IMR-90 (cell line): ENCODE measurements at regions not wholly inside any gene's neighbourhood (a gene's known extent, or its start where the extent isn't known, plus 50 kb on each side); places are given as distances from the start of the nearest gene placed in this dataset.

ENCODE experiments used
- ATAC-seq: fragments of 200-7000 bp; cut with Tn5 transposase; 2 replicates; pipeline ENCODE4 v1.9.1; 2020; ENCODE audit warnings: low read depth, mild to moderate bottlenecking, moderate library complexity
- BruUV-seq: library from RNA; stranded (reverse); fragments of 400-500 nt; replicated peaks from 2 replicates; lab custom pipeline; 2021; lab: Mats Ljungman, UMichigan
- CTCF ChIA-PET: fragments of 300-600 bp; formaldehyde crosslinking; extraction: SDS; loops from one replicate; lab custom pipeline; 2021; ENCODE audit warnings: antibody characterized with exemption; lab: Yijun Ruan, JAX
- POLR2A ChIA-PET: fragments of 300-600 bp; sonication (Branson Sonifier 250); formaldehyde crosslinking; loops from one replicate; lab custom pipeline; 2022; ENCODE audit warnings: antibody characterized with exemption; ENCODE audit not compliant: unreplicated experiment; lab: Charles Lee
- DNase-seq: peaks from one replicate; pipeline ENCODE4 v3.0.0; 2013
- H2AFZ ChIP-seq: replicated peaks from 2 replicates; pipeline ENCODE3; 2013; ENCODE audit warnings: low read length, mild to moderate bottlenecking; ENCODE audit not compliant: poor library complexity
- H2AK5ac ChIP-seq: 2 replicates; pipeline ENCODE4 v1.6.1; 2013; ENCODE audit warnings: low read depth, low read length, inconsistent platforms
- H2AK9ac ChIP-seq: replicated peaks from 2 replicates; pipeline ENCODE3; 2013; ENCODE audit warnings: mild to moderate bottlenecking, low read depth, low read length, moderate library complexity; ENCODE audit not compliant: poor library complexity
- H2BK120ac ChIP-seq: 2 replicates; pipeline ENCODE4 v1.6.1; 2013; ENCODE audit warnings: low read depth, low read length, inconsistent platforms
- H2BK15ac ChIP-seq: 3 replicates; pipeline ENCODE4 v1.6.1; 2013; ENCODE audit warnings: low read depth, low read length, inconsistent platforms
- H2BK20ac ChIP-seq: 2 replicates; pipeline ENCODE4 v1.6.1; 2013; ENCODE audit warnings: low read depth, mild to moderate bottlenecking, inconsistent platforms, low read length, moderate library complexity
- H2BK5ac ChIP-seq: 2 replicates; pipeline ENCODE4 v1.6.1; 2013; ENCODE audit warnings: mild to moderate bottlenecking, low read depth, low read length, inconsistent platforms; ENCODE audit not compliant: poor library complexity, severe bottlenecking
- H3K14ac ChIP-seq: replicated peaks from 2 replicates; pipeline ENCODE4 v1.6.1; 2013; ENCODE audit warnings: low read depth, low read length, inconsistent platforms
- H3K18ac ChIP-seq: 2 replicates; pipeline ENCODE4 v1.6.1; 2013; ENCODE audit warnings: low read depth, low read length, control low read depth
- H3K23ac ChIP-seq: 2 replicates; pipeline ENCODE4 v1.6.1; 2013; ENCODE audit warnings: low read depth, low read length, inconsistent platforms
- H3K27ac ChIP-seq: 2 replicates; pipeline ENCODE4 v1.5.1; 2013; ENCODE audit warnings: mild to moderate bottlenecking, control low read depth, low read length; ENCODE audit not compliant: insufficient read depth
- H3K27me3 ChIP-seq: 2 replicates; pipeline ENCODE4 v1.6.1; 2013; ENCODE audit warnings: low read length; ENCODE audit not compliant: control insufficient read depth, insufficient read depth
- H3K36me3 ChIP-seq: 2 replicates; pipeline ENCODE4 v1.6.1; 2013; ENCODE audit warnings: low read length, mixed read lengths; ENCODE audit not compliant: control insufficient read depth, insufficient read depth
- H3K4ac ChIP-seq: 2 replicates; pipeline ENCODE4 v1.6.1; 2013; ENCODE audit warnings: low read depth, low read length, inconsistent platforms
- H3K4me1 ChIP-seq: 2 replicates; pipeline ENCODE4 v1.6.1; 2013; ENCODE audit warnings: low read length, mixed read lengths; ENCODE audit not compliant: control insufficient read depth, insufficient read depth
- H3K4me2 ChIP-seq: 2 replicates; pipeline ENCODE4 v1.6.1; 2013; ENCODE audit warnings: low read depth, mild to moderate bottlenecking, control low read depth, low read length, moderate library complexity
- H3K4me3 ChIP-seq: 2 replicates; pipeline ENCODE4 v1.5.1; 2013; ENCODE audit warnings: low read depth, mild to moderate bottlenecking, control low read depth, low read length, moderate library complexity; ENCODE audit not compliant: insufficient read depth
- H3K56ac ChIP-seq: 2 replicates; pipeline ENCODE4 v1.6.1; 2013; ENCODE audit warnings: low read length, inconsistent platforms; ENCODE audit not compliant: insufficient read depth; ENCODE audit errors: extremely low read depth
- H3K79me1 ChIP-seq, 2 experiments: 2 replicates each; pipeline ENCODE4 v1.6.1; 2013; ENCODE audit warnings: low read length in 2 of 2, inconsistent platforms in 1 of 2, low read depth in 1 of 2
- H3K9ac ChIP-seq: 2 replicates; pipeline ENCODE4 v1.6.1; 2013; ENCODE audit warnings: low read depth, low read length, control low read depth
- H3K9me1 ChIP-seq: 2 replicates; pipeline ENCODE4 v1.6.1; 2013; ENCODE audit warnings: low read length, inconsistent platforms; ENCODE audit not compliant: insufficient read depth
- H3K9me3 ChIP-seq: 2 replicates; pipeline ENCODE4 v1.6.1; 2013; ENCODE audit warnings: low read length; ENCODE audit not compliant: control insufficient read depth, insufficient read depth
- H4K20me1 ChIP-seq: 2 replicates; pipeline ENCODE4 v1.6.1; 2013; ENCODE audit warnings: low read length, inconsistent platforms; ENCODE audit not compliant: insufficient read depth
- H4K5ac ChIP-seq: 2 replicates; pipeline ENCODE4 v1.6.1; 2013; ENCODE audit warnings: mild to moderate bottlenecking, low read depth, low read length, control low read depth
- H4K8ac ChIP-seq, 2 experiments: 2 replicates each; pipeline ENCODE4 v1.6.1; 2013; ENCODE audit warnings: low read depth in 2 of 2, low read length in 2 of 2, control low read depth in 1 of 2, inconsistent platforms in 1 of 2
- H4K91ac ChIP-seq: 2 replicates; pipeline ENCODE4 v1.6.1; 2013; ENCODE audit warnings: low read depth, low read length, inconsistent platforms; ENCODE audit not compliant: insufficient read depth
- BHLHE40 ChIP-seq: fragments of 150-350 bp; IDR thresholded peaks from 2 replicates; pipeline ENCODE4 v1.6.1; 2016; ENCODE audit warnings: mild to moderate bottlenecking, low read depth, low read length
- CEBPB ChIP-seq: IDR thresholded peaks from 2 replicates; pipeline ENCODE4 v1.6.1; 2012; ENCODE audit warnings: low read depth, low read length, improper control_type of control experiment
- CTCF ChIP-seq: conservative IDR thresholded peaks from 2 replicates; pipeline ENCODE4 v1.5.1; 2012; ENCODE audit warnings: mild to moderate bottlenecking, low read depth, low read length, improper control_type of control experiment
- ELK1 ChIP-seq: fragments of 150-350 bp; IDR thresholded peaks from 2 replicates; pipeline ENCODE4 v1.6.1; 2016; ENCODE audit warnings: low read depth, mild to moderate bottlenecking, low read length, moderate library complexity, borderline replicate concordance
- MAZ ChIP-seq: IDR thresholded peaks from 2 replicates; pipeline ENCODE4 v1.6.1; 2012; ENCODE audit warnings: low read depth, mild to moderate bottlenecking, low read length, improper control_type of control experiment, moderate library complexity, borderline replicate concordance
- MXI1 ChIP-seq: IDR thresholded peaks from 2 replicates; pipeline ENCODE4 v1.6.1; 2012; ENCODE audit warnings: low read depth, mild to moderate bottlenecking, low read length, moderate library complexity, borderline replicate concordance
- NFE2L2 ChIP-seq: fragments of 150-350 bp; IDR thresholded peaks from 2 replicates; pipeline ENCODE4 v1.6.1; 2016; ENCODE audit warnings: low read depth, mild to moderate bottlenecking, low read length
- POLR2A ChIP-seq: IDR thresholded peaks from 2 replicates; pipeline ENCODE4 v1.6.1; 2012; ENCODE audit warnings: mild to moderate bottlenecking, low read depth, low read length
- RAD21 ChIP-seq: IDR thresholded peaks from 2 replicates; pipeline ENCODE4 v1.6.1; 2012; ENCODE audit warnings: low read length, improper control_type of control experiment
- RCOR1 ChIP-seq: IDR thresholded peaks from 2 replicates; pipeline ENCODE4 v1.6.1; 2012; ENCODE audit warnings: mild to moderate bottlenecking, low read length, improper control_type of control experiment; ENCODE audit not compliant: insufficient replicate concordance
- RFX5 ChIP-seq: IDR thresholded peaks from 2 replicates; pipeline ENCODE4 v1.8.0; 2012; ENCODE audit warnings: low read depth, mild to moderate bottlenecking, low read length, moderate library complexity
- SMC3 ChIP-seq: fragments of 150-350 bp; IDR thresholded peaks from 2 replicates; pipeline ENCODE4 v1.6.1; 2016; ENCODE audit warnings: low read depth, mild to moderate bottlenecking, antibody characterized with exemption, low read length, moderate library complexity
- dilution Hi-C: fragments of 300-500 bp; cut with HindIII; formaldehyde crosslinking; loops from one replicate; pipeline ENCODE4 v1.14.3; 2018; ENCODE audit warnings: low sequenced_read_pairs; ENCODE audit not compliant: unreplicated experiment
- in situ Hi-C: fragments of 300-500 bp; cut with MboI; formaldehyde crosslinking; loops from 3 replicates; pipeline ENCODE4 v1.14.3; 2019; ENCODE audit warnings: low sequenced_read_pairs, inconsistent platforms, mixed read lengths
- intact Hi-C: fragments of 100-400 bp; cut with micrococcal nuclease; formaldehyde crosslinking; loops from 2 replicates; pipeline ENCODE4 v1.10.0; 2022

GRCh38 chrX:41982953-41983352 lies 59.6 kb upstream of the CASK start:
- TF ChIP-seq RAD21 (no peak), ELK1 (no peak), MAZ (no peak), RCOR1 (no peak), BHLHE40 (no peak), MXI1 (no peak), NFE2L2 (no peak), CTCF (no peak), SMC3 (no peak), RFX5 (no peak), POLR2A (no peak), CEBPB (no peak)
- no peak overlapping the region for H2AK9ac ChIP-seq
- no peak overlapping the region for H4K8ac ChIP-seq
- H3K4me1 ChIP-seq, result no peaks in the 10 kb centered on the region
- no peaks in the 10 kb centered on the region for H3K79me1 ChIP-seq
- CTCF ChIA-PET, result interaction anchor here (0.5 kb wide), 1 partner anchor 395 kb away, joined by 3 read pairs; no protein-coding TSS in a partner anchor
- no peaks in the 10 kb centered on the region for H4K20me1 ChIP-seq
- H3K9me1 ChIP-seq, result no peaks in the 10 kb centered on the region
- no peak overlapping the region for H3K4me3 ChIP-seq
- no peak overlapping the region for H3K4ac ChIP-seq
- H2BK20ac ChIP-seq, result no peak overlapping the region
- H4K5ac ChIP-seq, result no peak overlapping the region
- no peak overlapping the region for H2BK15ac ChIP-seq
- intact Hi-C loops, result no loop called here
- H3K4me2 ChIP-seq, result no peak overlapping the region
- no peak overlapping the region for H3K56ac ChIP-seq
- peaks cover 2% of the 10 kb centered on the region; the same call in 1 of the 2 replicates for H3K27me3 ChIP-seq
- POLR2A ChIA-PET, result no interaction called here
- H3K36me3 ChIP-seq, result no peaks in the 10 kb centered on the region
- dilution Hi-C loops, result no loop called here
- no peak overlapping the region for H2BK5ac ChIP-seq
- no peak overlapping the region for H2AFZ ChIP-seq
- no peak overlapping the region for H4K91ac ChIP-seq
- no peaks in the 10 kb centered on the region for H3K9me3 ChIP-seq
- H2BK120ac ChIP-seq, result no peak overlapping the region
- ATAC-seq (no peak), DNase-seq (no peak)
- H3K27ac ChIP-seq, result no peak overlapping the region
- BruUV-seq, result no TSS peak
- no peak overlapping the region for H3K14ac ChIP-seq
- in situ Hi-C loops, result no loop called here
- no peak overlapping the region for H3K18ac ChIP-seq
- no peak overlapping the region for H3K23ac ChIP-seq
- H3K9ac ChIP-seq, result no peak overlapping the region
- no peak overlapping the region for H2AK5ac ChIP-seq
